ENCODE measurements at regions not wholly inside any gene's neighbourhood (a gene's known extent, or its start where the extent isn't known, plus 50 kb on each side); places are given as distances from the start of the nearest gene placed in this dataset.

DNA sequence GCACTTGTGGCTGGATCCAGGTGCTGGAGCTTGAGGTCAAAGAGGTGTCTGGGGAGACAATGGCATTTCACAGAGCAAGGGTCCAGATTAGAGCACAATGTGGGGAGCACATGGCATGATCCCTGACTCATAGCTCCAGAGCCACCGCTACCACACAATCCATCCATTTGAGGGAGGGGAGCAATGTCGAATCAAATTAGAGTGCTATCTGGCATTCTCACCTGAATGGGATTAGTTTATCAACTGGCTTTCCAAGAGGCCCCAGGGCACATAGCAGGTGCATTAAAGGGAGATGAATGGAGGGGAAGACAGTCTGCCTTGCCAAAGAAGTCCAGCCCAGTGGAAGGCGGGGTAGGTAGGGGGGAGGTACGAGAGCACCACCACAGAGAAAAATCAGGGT is 194.4 kb upstream of the GPR12 start:
- TF ChIP-seq, protein P1, sequence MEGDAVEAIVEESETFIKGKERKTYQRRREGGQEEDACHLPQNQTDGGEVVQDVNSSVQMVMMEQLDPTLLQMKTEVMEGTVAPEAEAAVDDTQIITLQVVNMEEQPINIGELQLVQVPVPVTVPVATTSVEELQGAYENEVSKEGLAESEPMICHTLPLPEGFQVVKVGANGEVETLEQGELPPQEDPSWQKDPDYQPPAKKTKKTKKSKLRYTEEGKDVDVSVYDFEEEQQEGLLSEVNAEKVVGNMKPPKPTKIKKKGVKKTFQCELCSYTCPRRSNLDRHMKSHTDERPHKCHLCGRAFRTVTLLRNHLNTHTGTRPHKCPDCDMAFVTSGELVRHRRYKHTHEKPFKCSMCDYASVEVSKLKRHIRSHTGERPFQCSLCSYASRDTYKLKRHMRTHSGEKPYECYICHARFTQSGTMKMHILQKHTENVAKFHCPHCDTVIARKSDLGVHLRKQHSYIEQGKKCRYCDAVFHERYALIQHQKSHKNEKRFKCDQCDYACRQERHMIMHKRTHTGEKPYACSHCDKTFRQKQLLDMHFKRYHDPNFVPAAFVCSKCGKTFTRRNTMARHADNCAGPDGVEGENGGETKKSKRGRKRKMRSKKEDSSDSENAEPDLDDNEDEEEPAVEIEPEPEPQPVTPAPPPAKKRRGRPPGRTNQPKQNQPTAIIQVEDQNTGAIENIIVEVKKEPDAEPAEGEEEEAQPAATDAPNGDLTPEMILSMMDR (IDR thresholded peaks at IDR 0.05; ENCODE audit: low read length, missing control alignments): no peak
- H3K4me3 ChIP-seq (replicated peaks; ENCODE audit: low read depth, low read length): no peak overlapping the region
- DNase-seq (ENCODE audit: low read depth): no peak

DNA sequence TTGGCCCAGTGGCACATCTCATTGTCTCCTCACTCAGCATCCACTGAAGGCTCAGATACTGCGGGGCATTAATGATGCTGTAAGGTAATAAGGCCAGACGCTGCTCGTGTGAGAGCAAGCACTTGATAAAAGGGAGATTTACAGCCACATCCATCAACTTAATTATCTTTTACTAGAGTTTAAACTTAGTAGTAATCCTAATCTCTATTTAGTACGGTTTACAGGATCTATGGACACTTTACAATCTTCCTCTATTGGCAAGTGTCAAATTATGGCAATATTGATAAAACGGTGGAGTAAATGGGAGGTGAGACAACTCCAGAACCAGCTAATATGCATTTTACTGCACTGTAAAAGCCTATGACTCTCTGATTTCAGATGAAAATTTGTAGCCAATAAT is 192.7 kb upstream of the GPR12 start:
- DNase-seq (ENCODE audit: low read depth): no peak
- no peak overlapping the region for H3K4me3 ChIP-seq (replicated peaks; ENCODE audit: low read depth, low read length)
- TF ChIP-seq, protein P1 (IDR thresholded peaks at IDR 0.05; ENCODE audit: low read length, missing control alignments): no peak

DNA sequence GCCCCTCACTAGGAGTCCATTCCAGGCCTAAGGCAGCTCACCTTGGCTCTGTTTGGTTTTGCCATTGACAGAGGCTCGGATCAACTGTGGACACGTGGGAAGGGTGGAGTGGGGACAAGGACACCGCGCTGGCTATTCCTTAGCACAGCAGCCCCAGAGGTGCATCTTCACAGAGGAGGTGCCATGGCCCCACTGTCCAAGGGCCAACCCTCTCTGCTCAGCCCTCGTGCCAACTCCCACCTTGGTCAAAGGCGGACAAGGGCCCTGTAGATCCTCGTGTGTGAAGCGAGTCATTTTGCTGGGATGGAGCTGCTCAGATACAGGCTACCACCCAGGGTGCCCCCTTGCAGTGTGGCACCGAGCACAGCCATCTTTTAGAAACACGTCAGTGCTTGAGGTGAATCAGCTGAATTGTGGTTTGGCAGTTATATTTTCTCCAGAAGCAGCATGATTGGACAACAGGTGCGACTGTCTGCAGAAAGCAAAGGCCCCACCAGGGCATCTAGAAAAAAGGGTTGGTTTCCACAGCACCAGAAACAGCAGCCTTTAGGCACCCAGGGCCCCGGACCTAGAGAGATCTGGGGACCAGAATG is 192.1 kb upstream of the GPR12 start:
- TF ChIP-seq, protein P1 (IDR thresholded peaks at IDR 0.05; ENCODE audit: low read length, missing control alignments): no peak
- no peak overlapping the region for H3K4me3 ChIP-seq (replicated peaks; ENCODE audit: low read depth, low read length)
- no peak for DNase-seq (ENCODE audit: low read depth)

DNA sequence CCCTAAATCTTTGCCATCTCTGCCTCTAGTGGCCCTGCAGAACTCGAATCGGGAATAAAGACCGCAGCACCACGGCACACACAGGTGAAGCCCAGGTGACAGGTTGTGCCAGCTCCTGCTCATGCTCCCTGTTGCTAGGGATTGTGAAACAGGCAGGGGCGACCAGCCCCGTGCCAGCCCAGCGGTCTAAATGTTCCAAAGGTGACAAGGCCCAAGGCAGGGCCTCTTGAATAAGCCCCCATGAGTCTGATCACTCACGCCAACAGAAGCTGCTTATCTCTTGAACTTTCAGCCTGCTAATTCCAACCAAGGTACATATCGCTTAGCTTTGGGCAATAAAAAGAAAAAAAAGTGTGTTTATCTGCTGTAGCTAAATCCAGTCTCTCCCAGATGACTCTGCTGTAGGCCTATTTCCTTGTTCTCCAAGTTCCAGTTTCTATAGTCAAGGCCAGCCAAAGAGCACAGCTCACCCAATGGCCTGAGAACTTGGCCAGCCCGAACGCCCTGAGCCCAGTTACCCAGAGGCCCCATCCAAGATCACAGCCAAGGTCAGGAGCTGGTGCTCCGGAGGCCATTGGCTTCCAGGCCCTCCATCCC is 191.1 kb upstream of the GPR12 start:
- TF ChIP-seq, protein P1 (IDR thresholded peaks at IDR 0.05; ENCODE audit: low read length, missing control alignments): no peak
- no peak for DNase-seq (ENCODE audit: low read depth)
- H3K4me3 ChIP-seq (replicated peaks; ENCODE audit: low read depth, low read length): no peak overlapping the region

DNA sequence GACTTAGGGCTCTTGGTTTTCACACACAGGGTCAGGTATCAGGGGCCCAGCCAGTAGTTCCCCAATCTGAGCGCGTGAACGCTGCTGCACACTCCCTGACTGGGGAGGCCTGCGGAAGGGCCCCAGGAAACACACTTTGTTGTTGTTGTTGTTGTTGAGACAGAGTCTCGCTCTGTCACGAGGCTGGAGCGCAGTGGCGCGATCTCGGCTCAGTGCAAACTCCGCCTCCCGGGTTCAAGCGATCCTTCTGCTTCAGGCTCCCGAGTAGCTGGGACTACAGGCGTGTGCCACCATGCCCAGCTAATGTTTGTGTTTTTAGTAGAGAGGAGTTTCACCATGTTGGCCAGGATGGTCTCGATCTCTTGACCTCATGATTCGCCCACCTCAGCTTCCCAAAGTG is 190.4 kb upstream of the GPR12 start:
- no peak overlapping the region for H3K4me3 ChIP-seq (replicated peaks; ENCODE audit: low read depth, low read length)
- DNase-seq (ENCODE audit: low read depth): no peak
- TF ChIP-seq, protein P1 (IDR thresholded peaks at IDR 0.05; ENCODE audit: low read length, missing control alignments): no peak

DNA sequence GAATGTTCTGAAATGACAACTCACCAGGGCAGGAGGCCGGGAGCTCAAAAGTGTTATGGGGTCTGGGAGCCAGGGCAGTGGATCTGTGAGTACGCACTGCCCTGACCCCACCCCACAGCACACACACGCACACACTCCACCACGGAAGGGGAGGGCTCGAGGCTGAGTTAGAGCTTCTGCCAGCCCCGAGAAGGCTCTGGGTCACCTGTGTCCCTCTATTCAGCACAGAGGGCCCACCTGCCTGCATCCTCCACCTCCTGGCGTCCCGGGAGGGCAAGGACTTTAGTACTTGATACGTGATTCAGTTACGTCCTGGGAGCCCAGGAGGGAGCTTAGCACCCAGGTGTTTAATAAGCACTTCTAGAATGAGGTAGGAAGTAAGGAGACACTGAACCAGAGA is 190.0 kb upstream of the GPR12 start:
- no peak for DNase-seq (ENCODE audit: low read depth)
- no peak overlapping the region for H3K4me3 ChIP-seq (replicated peaks; ENCODE audit: low read depth, low read length)
- TF ChIP-seq, protein P1 (IDR thresholded peaks at IDR 0.05; ENCODE audit: low read length, missing control alignments): no peak

Data from fibroblast of pulmonary artery (primary cell).